Effector CD8-positive, alpha-beta T cell (primary cell): ENCODE measurements at regions not wholly inside any gene's neighbourhood (a gene's known extent, or its start where the extent isn't known, plus 50 kb on each side); places are given as distances from the start of the nearest gene placed in this dataset.
"Not testable (repeated sequence)": the region's sequence is repeated elsewhere in the genome, so short reads cannot be mapped to it uniquely, and the experiment has no call there.

Experiments used
- DNase-seq: peaks from one replicate; lab custom pipeline; 2025; lab: John Stamatoyannopoulos, UW

GRCh38 chr4:180240670-180241069 is 2002.5 kb upstream of the TENM3 start:
- DNase-seq, result no peak

GRCh38 chr4:180253419-180253818 is 1989.8 kb upstream of the TENM3 start:
- DNase-seq, result no peak

GRCh38 chr4:180261346-180261745 is 1981.9 kb upstream of the TENM3 start:
- DNase-seq, result no peak

GRCh38 chr4:180280076-180280475 is 1963.1 kb upstream of the TENM3 start:
- DNase-seq, result no peak

GRCh38 chr4:180280726-180281297 is 1962.4 kb upstream of the TENM3 start:
- DNase-seq, result no peak

GRCh38 chr4:180281724-180282123 is 1961.5 kb upstream of the TENM3 start:
- DNase-seq, result no peak

- no peak for DNase-seq
These were observed 1958.9 kb upstream of the TENM3 start for GRCh38 chr4:180284267-180284666.

GRCh38 chr4:180285796-180286195 is 1957.4 kb upstream of the TENM3 start:
- DNase-seq, result no peak

- DNase-seq, result no peak
These were observed 1950.9 kb upstream of the TENM3 start for GRCh38 chr4:180292339-180292738.

GRCh38 chr4:180296036-180296599 is 1947.1 kb upstream of the TENM3 start:
- DNase-seq, result no peak

- no peak for DNase-seq
These were observed 1938.9 kb upstream of the TENM3 start for GRCh38 chr4:180304321-180304720.

- DNase-seq, result no peak
These were observed 1932.6 kb upstream of the TENM3 start for GRCh38 chr4:180310616-180311015.

- no peak for DNase-seq
These were observed 1928.2 kb upstream of the TENM3 start for GRCh38 chr4:180314972-180315371.

GRCh38 chr4:180330521-180330920 is 1912.7 kb upstream of the TENM3 start:
- no peak for DNase-seq

GRCh38 chr4:180333162-180333561 is 1910.0 kb upstream of the TENM3 start:
- no peak for DNase-seq

- DNase-seq, result no peak
These were observed 1907.6 kb upstream of the TENM3 start for GRCh38 chr4:180335566-180335965.

- no peak for DNase-seq
These were observed 1906.6 kb upstream of the TENM3 start for GRCh38 chr4:180336494-180337090.

GRCh38 chr4:180341926-180342325 is 1901.3 kb upstream of the TENM3 start:
- DNase-seq, result no peak

- DNase-seq, result no peak
These were observed 1892.3 kb upstream of the TENM3 start for GRCh38 chr4:180350901-180351300.

GRCh38 chr4:180356766-180357165 is 1886.4 kb upstream of the TENM3 start:
- no peak for DNase-seq

- DNase-seq, result not testable (repeated sequence)
These were observed 1883.1 kb upstream of the TENM3 start for GRCh38 chr4:180360113-180360512.

- DNase-seq, result no peak
These were observed 1879.4 kb upstream of the TENM3 start for GRCh38 chr4:180363815-180364214.

- DNase-seq, result no peak
These were observed 1870.5 kb upstream of the TENM3 start for GRCh38 chr4:180372691-180373090.

GRCh38 chr4:180377741-180378140 is 1865.5 kb upstream of the TENM3 start:
- DNase-seq, result no peak
